Tibial artery (tissue), 4 donors: ENCODE measurements at regions not wholly inside any gene's neighbourhood (a gene's known extent, or its start where the extent isn't known, plus 50 kb on each side); places are given as distances from the start of the nearest gene placed in this dataset.
"Not testable (repeated sequence)": the region's sequence is repeated elsewhere in the genome, so short reads cannot be mapped to it uniquely, and the experiment has no call there.

Experiments
- DNase-seq, 2 donors: peaks; one replicate each; pipeline ENCODE4 v3.0.0-alpha.2; 2019
- H3K27ac ChIP-seq, 2 donors: fragments of 200-600 bp; sonication (generic) in 1 of 2; 1 replicate in 1 of 2; 2 replicates in 1 of 2; pipeline ENCODE4 v1.5.1; 2018 to 2019; ENCODE audit warnings: mild to moderate bottlenecking in 1 of 2
- H3K27me3 ChIP-seq, 2 donors: fragments of 200-600 bp; sonication (generic) in 1 of 2; one replicate each; pipeline versions ENCODE4 v1.5.1 to v1.6.0; 2016 to 2019
- H3K36me3 ChIP-seq, 3 donors: fragments of 200-600 bp; sonication (generic) in 2 of 3; one replicate each; pipeline ENCODE4 v1.5.1; 2016 to 2019; ENCODE audit warnings: mild to moderate bottlenecking in 2 of 3
- H3K4me1 ChIP-seq, 4 donors: fragments of 200-600 bp; sonication (generic) in 2 of 4; 1 replicate in 3 of 4; 2 replicates in 1 of 4; pipeline ENCODE4 v1.5.1; 2016 to 2019
- H3K4me3 ChIP-seq, 2 donors: fragments of 200-600 bp; sonication (generic) in 1 of 2; 1 replicate in 1 of 2; 2 replicates in 1 of 2; pipeline ENCODE4 v1.5.1; 2018 to 2019; ENCODE audit warnings: mild to moderate bottlenecking in 2 of 2
- H3K9me3 ChIP-seq, 3 donors: fragments of 200-600 bp; sonication (generic) in 1 of 3; one replicate each; pipeline ENCODE4 v1.5.1; 2016 to 2019
- intact Hi-C: fragments of 100-400 bp; cut with DNase I; formaldehyde crosslinking; loops from one replicate; pipeline ENCODE4 v1.15.0; 2023; ENCODE audit warnings: low total_unique reads

DNA sequence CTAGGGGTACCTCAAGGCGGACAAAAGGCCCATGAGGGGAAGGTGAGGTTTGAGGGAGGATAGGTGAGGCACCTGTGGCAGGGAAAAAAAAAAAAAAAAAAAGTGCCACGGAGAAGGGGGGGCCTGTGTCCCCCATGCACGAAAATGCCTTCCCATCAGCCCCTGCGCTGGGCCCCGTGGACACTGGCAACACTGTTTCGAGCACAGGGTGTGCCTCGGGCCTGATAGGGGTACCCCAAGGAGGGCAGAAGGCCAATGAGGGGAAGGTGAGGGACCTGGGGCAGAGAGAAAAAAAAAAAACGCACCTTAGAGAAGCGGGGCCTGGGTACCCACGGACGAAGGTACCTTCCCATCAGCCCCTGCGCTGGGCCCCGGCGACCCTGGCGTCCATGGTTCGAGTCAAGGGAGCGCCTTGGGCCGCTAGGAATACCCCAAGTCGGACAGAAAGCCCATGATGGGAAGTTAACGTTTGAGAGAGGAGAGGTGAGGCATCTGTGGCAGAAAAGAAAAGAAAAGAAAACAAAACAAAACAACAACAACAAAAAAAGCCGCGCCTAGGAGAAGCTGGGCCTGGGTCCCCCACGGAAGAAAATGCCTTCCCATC, 190.0 kb downstream of the POTEM start:
- peak in 1 of 2 donors; percentile 13 for DNase-seq
- intact Hi-C loops, H3K27ac ChIP-seq, H3K4me3 ChIP-seq, H3K36me3 ChIP-seq, H3K4me1 ChIP-seq, H3K27me3 ChIP-seq, H3K9me3 ChIP-seq: not testable (repeated sequence)

DNA sequence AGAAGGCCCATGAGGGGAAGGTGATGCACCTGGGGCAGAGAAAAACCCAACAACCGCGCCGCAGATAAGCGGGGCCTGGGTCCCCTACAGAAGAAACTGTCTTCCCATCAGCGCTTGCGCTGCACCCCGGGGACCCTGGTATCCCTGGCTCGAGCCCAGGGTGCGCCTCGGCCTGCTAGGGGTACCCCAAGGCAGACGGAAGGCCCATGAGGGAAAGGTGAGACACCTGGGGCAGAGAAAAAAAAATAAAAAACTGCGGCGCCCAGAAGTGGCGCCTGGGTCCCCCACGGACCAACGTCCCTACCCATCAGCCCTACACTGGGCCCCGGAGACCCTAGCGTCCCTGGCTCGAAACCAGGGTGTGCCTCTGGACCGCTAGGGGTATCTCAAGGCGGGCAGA, 190.8 kb downstream of the POTEM start:
- H3K27me3 ChIP-seq, H3K27ac ChIP-seq, H3K4me1 ChIP-seq, H3K4me3 ChIP-seq, H3K36me3 ChIP-seq, intact Hi-C loops, H3K9me3 ChIP-seq, DNase-seq: not testable (repeated sequence)

GRCh38 chr14:19158588-19158987, 191.4 kb downstream of the POTEM start:
- DNase-seq, H3K36me3 ChIP-seq, H3K27ac ChIP-seq, intact Hi-C loops, H3K27me3 ChIP-seq, H3K4me3 ChIP-seq, H3K4me1 ChIP-seq, H3K9me3 ChIP-seq: not testable (repeated sequence)

GRCh38 chr14:19159003-19159625, 191.9 kb downstream of the POTEM start:
- H3K36me3 ChIP-seq, H3K27me3 ChIP-seq, H3K9me3 ChIP-seq, intact Hi-C loops, H3K4me3 ChIP-seq, DNase-seq, H3K4me1 ChIP-seq, H3K27ac ChIP-seq: not testable (repeated sequence)

DNA sequence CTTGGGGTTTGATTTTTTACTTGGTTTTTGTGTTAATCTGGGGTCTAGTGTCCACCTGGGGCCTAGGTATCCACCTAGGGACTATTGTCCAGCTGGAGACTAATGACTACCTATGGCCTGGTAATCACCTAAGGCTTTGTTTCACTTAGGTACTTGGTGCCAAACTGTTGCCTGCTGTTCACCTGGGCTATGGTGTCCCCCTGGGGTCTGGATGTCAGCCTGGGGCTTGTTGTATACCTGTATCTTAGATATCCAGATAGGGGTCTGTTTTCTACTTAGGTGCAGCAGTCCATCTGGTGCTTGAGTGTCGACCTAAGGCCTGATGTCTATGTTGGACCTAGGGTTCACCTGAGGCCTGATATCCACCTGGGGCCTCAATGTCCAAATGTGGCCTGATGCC, 193.1 kb downstream of the POTEM start:
- H3K36me3 ChIP-seq, H3K27ac ChIP-seq, H3K27me3 ChIP-seq, H3K4me1 ChIP-seq, intact Hi-C loops, H3K9me3 ChIP-seq, H3K4me3 ChIP-seq: not testable (repeated sequence)
- peak in 1 of 2 donors; percentile 17 for DNase-seq

DNA sequence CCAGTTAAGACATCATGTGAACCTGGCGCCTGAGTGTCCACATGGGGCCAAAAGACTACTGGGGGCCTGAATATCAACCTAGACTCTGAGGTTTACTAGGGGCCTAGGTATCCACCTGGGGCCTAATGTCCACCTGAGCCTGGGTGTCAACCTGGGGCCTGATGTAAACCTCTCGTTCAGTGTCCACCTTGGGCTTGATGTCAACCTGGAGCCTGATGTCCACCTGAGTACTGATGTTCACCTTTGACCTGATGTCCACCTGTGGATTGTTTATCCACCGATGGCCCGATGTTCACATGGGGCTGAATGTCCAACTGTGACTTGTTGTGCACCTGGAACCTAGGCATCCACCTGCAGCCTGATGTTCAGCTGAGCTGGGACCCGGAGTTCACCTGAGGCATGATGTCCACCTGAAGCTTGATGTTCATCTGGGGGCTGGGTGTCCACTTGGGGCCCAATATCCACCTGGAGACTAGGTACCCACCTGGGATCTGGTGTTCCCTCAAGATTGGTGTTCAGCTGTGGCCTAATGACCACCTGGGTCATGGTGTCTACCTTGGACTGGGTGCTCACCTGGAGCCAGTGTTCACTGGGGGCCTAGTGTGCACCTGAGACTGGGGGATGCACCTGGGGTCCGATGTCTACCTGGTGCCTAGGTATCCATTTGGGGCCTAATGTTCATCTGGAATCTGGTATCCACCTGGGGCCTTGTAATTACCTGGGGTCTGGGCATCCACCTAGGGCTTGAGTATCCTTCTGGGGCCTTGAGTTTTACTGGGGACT, 194.2 kb downstream of the POTEM start:
- H3K4me1 ChIP-seq, H3K9me3 ChIP-seq, H3K36me3 ChIP-seq, H3K4me3 ChIP-seq, intact Hi-C loops, H3K27me3 ChIP-seq, H3K27ac ChIP-seq: not testable (repeated sequence)
- peak; percentile 25 to 65 for DNase-seq

DNA sequence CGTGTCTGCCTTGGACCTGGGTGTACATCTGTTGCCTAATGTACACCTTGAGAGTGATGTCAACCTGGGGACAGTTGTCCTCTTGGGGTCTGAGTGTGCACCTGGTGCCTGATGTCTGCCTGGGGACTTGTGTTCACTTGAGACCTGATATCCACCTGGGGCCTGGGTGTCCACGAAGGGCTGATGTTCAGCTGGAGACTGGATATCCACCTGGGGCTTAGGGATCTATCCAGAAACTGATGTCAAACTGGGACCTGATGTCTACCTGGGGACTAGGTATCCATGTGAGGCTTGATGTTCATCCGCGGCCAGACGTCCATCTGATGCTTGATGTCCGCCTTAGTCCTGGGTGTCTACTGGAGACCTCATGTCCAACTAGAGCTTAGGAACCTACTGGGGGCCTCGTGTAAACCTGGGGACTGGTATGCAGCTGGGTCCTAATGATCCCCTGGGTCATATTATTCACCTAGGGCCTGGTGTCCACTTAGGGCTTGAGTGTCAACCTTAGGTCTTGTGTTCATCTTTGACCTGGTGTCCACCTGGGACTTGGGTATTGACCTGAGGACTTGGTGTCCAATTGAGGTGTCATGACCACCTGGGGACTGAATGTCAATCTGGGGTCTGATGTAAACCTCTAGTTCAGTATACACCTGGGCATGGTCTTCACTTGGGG, 194.9 kb downstream of the POTEM start:
- H3K4me3 ChIP-seq, intact Hi-C loops, H3K27me3 ChIP-seq, H3K27ac ChIP-seq, DNase-seq, H3K4me1 ChIP-seq, H3K9me3 ChIP-seq, H3K36me3 ChIP-seq: not testable (repeated sequence)

DNA sequence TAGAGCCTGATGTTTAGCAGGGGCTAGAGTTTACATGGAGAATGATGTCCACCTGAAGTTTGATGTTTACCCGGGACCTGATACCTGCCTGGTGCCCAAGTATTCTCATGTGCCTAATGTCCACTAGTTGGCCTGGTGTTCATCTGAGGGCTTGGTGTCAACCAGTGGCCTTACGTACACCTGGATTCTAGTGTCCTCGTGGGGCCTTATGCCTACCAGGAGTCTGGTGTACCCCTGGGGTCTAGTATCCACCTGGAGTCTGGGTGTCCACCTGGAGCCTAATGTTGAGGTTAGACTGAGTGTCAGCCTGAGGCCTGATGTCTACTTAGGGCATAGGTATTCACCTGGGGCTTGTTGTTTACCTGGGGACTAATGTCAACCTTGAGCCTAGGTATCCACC, 195.7 kb downstream of the POTEM start:
- intact Hi-C loops, H3K27me3 ChIP-seq, H3K27ac ChIP-seq, H3K4me1 ChIP-seq, H3K36me3 ChIP-seq, H3K4me3 ChIP-seq, H3K9me3 ChIP-seq, DNase-seq: not testable (repeated sequence)

DNA sequence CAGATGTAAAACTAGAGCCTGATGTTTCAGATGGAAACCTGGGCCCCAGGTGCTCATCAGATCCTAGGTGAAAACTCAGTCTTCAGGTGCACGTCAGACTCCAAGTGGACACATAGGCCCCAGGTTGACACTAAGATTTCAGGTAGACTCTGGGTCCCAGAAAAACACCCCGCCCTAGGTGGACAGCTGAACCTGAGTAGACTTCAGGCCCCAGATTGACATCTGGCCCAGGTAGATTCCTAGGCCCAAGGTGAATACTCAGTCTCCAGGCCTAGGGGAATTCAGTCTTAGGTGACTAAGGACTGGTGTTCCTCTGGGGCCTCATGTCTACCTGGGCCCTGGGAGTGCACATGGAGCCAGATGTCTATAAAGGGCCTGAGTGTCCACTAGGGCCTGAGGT, 196.7 kb downstream of the POTEM start:
- H3K27ac ChIP-seq, H3K9me3 ChIP-seq, H3K4me1 ChIP-seq, H3K36me3 ChIP-seq, H3K27me3 ChIP-seq, H3K4me3 ChIP-seq, DNase-seq, intact Hi-C loops: not testable (repeated sequence)

GRCh38 chr14:19164426-19164825, 197.2 kb downstream of the POTEM start:
- H3K4me1 ChIP-seq, H3K27ac ChIP-seq, H3K27me3 ChIP-seq, H3K9me3 ChIP-seq, H3K36me3 ChIP-seq, DNase-seq, H3K4me3 ChIP-seq, intact Hi-C loops: not testable (repeated sequence)

GRCh38 chr14:19166056-19166455, 198.8 kb downstream of the POTEM start:
- H3K4me3 ChIP-seq, H3K9me3 ChIP-seq, H3K4me1 ChIP-seq, H3K27ac ChIP-seq, H3K36me3 ChIP-seq, intact Hi-C loops, H3K27me3 ChIP-seq, DNase-seq: not testable (repeated sequence)

GRCh38 chr14:19167454-19168190, 200.4 kb downstream of the POTEM start:
- H3K27me3 ChIP-seq, H3K27ac ChIP-seq, H3K9me3 ChIP-seq, intact Hi-C loops, DNase-seq, H3K4me3 ChIP-seq, H3K4me1 ChIP-seq, H3K36me3 ChIP-seq: not testable (repeated sequence)

GRCh38 chr14:19168261-19168660, 201.0 kb downstream of the POTEM start:
- H3K4me3 ChIP-seq, H3K36me3 ChIP-seq, H3K4me1 ChIP-seq, H3K27ac ChIP-seq, H3K9me3 ChIP-seq, H3K27me3 ChIP-seq, intact Hi-C loops: not testable (repeated sequence)
- peak in 1 of 2 donors; percentile 65 for DNase-seq
